Subcutaneous abdominal adipose tissue (tissue), 5 donors: ENCODE measurements at regions not wholly inside any gene's neighbourhood (a gene's known extent, or its start where the extent isn't known, plus 50 kb on each side); places are given as distances from the start of the nearest gene placed in this dataset.

Source experiments
- H3K27ac ChIP-seq: one replicate; pipeline ENCODE4 v1.7.0; 2013; ENCODE audit warnings: low read depth, mild to moderate bottlenecking, inconsistent platforms, low read length, moderate library complexity
- H3K27me3 ChIP-seq, 5 donors: one replicate each; pipeline ENCODE4 v1.7.0; 2013; ENCODE audit warnings: low read length in 5 of 5, inconsistent platforms in 1 of 5; ENCODE audit not compliant: control insufficient read depth in 5 of 5, insufficient read depth in 4 of 5
- H3K36me3 ChIP-seq, 5 donors: one replicate each; pipeline ENCODE4 v1.7.0; 2013; ENCODE audit warnings: low read length in 5 of 5; ENCODE audit not compliant: control insufficient read depth in 5 of 5, insufficient read depth in 5 of 5
- H3K4me1 ChIP-seq, 5 donors: one replicate each; pipeline ENCODE4 v1.7.0; 2013; ENCODE audit warnings: low read length in 5 of 5, mild to moderate bottlenecking in 3 of 5, moderate library complexity in 1 of 5; ENCODE audit not compliant: control insufficient read depth in 5 of 5, insufficient read depth in 5 of 5
- H3K4me3 ChIP-seq, 5 donors: one replicate each; pipeline ENCODE4 v1.7.0; 2013; ENCODE audit warnings: low read length in 5 of 5, low read depth in 1 of 5
- H3K9ac ChIP-seq, 5 donors: one replicate each; pipeline ENCODE4 v1.7.0; 2013; ENCODE audit warnings: low read length in 5 of 5, mild to moderate bottlenecking in 4 of 5, moderate library complexity in 3 of 5
- H3K9me3 ChIP-seq, 5 donors: one replicate each; pipeline ENCODE4 v1.7.0; 2013; ENCODE audit warnings: low read length in 5 of 5; ENCODE audit not compliant: control insufficient read depth in 5 of 5
- donor health status: healthy.
- donor health status: healthy.
- donor health status: healthy.
- donor health status: healthy.
- donor health status: healthy.

DNA sequence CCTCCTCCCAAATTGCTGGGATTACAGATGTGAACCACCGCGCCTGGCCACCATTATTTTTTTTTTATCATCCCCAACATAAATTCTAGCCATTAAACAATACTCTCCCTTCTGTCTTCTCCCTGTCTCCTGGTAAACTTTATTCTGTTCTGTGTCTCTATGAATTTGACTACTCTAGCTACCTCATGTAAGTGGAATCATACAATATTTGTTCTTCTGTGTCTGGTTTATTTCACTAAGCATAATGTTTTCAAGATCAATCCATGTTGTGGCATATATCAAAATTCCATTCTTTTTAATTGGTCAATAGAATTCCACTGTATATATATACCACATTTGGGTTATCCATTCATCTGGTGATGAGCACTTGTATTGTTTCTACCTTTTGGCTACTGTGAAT, 71.6 kb downstream of the MCFD2 start:
- no peaks in the 10 kb centered on the region for H3K27me3 ChIP-seq
- no peak overlapping the region for H3K4me3 ChIP-seq
- H3K9me3 ChIP-seq: no peaks in the 10 kb centered on the region
- no peak overlapping the region for H3K27ac ChIP-seq
- peaks cover 14 to 45% (median 32%) of the 10 kb centered on the region in 5 donors for H3K4me1 ChIP-seq
- H3K36me3 ChIP-seq: no peaks in the 10 kb centered on the region
- H3K9ac ChIP-seq: no peak overlapping the region

- no peaks in the 10 kb centered on the region for H3K36me3 ChIP-seq
- H3K9ac ChIP-seq: no peak overlapping the region
- peaks cover 10 to 37% (median 25%) of the 10 kb centered on the region in 5 donors for H3K4me1 ChIP-seq
- no peak overlapping the region for H3K4me3 ChIP-seq
- H3K9me3 ChIP-seq: no peaks in the 10 kb centered on the region
- H3K27ac ChIP-seq: no peak overlapping the region
- H3K27me3 ChIP-seq: no peaks in the 10 kb centered on the region
Observed at GRCh38 chr2:46843316-46843715, 72.3 kb downstream of the MCFD2 start.

GRCh38 chr2:46842876-46843275, 72.7 kb downstream of the MCFD2 start:
- Histone ChIP-seq H3K9ac (no peak overlapping the region), H3K27ac (no peak overlapping the region), H3K4me3 (no peak overlapping the region), H3K4me1 (peaks cover 9 to 33% (median 20%) of the 10 kb centered on the region in 5 donors), H3K27me3 (no peaks in the 10 kb centered on the region), H3K9me3 (no peaks in the 10 kb centered on the region), H3K36me3 (no peaks in the 10 kb centered on the region)

- Histone ChIP-seq H3K27ac (no peak overlapping the region), H3K36me3 (no peaks in the 10 kb centered on the region), H3K9ac (no peak overlapping the region), H3K27me3 (no peaks in the 10 kb centered on the region), H3K4me3 (no peak overlapping the region), H3K9me3 (no peaks in the 10 kb centered on the region), H3K4me1 (peaks cover 3 to 21% (median 8%) of the 10 kb centered on the region in 5 donors)
Observed at GRCh38 chr2:46841621-46842020, 74.0 kb downstream of the MCFD2 start.

GRCh38 chr2:46839045-46839444, 76.6 kb downstream of the MCFD2 start:
- Histone ChIP-seq H3K27ac (no peak overlapping the region), H3K9ac (no peak overlapping the region), H3K4me1 (peaks cover 0 to 10% (median 9%) of the 10 kb centered on the region in 5 donors), H3K36me3 (no peaks in the 10 kb centered on the region), H3K27me3 (no peaks in the 10 kb centered on the region), H3K4me3 (no peak overlapping the region), H3K9me3 (no peaks in the 10 kb centered on the region)

DNA sequence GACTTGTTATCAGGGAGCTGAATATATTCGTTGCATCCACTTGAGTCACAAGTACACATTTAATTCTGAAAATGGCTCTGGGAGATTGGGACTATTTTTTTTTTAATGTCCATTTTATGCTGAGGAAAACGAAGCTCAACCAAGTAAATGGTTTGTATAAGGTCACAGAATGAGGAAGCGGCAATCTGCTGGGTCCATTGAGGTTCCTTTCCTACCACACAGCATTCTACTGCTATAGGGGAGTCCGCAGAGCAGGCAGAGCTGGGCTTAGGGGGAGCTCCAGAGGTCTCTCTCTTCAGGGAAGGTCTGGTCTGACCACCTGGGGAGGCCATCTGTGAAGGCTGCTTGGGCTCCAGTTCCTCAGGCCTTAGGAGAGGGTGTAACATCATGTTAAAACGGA, 77.9 kb downstream of the MCFD2 start:
- Histone ChIP-seq H3K4me1 (peaks cover 0 to 10% (median 9%) of the 10 kb centered on the region in 5 donors), H3K36me3 (no peaks in the 10 kb centered on the region), H3K9me3 (no peaks in the 10 kb centered on the region), H3K27me3 (no peaks in the 10 kb centered on the region), H3K4me3 (no peak overlapping the region), H3K27ac (no peak overlapping the region), H3K9ac (no peak overlapping the region)

DNA sequence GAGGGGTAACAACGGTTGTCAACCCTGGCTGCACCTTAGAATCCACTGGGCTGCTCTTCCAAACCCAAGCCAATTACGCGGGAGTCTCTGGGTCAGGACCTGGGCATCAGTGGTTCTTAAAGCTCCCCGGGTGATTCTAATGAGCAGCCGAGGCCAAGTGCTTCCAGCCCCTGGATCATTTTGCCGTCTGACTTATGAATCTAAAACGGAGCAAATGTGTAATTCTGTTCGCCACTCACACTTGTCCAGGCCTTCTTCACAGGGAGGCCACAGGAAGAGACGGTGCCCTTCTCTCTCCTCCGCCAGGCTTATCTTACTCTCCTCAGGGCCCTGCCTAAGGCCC, 78.5 kb downstream of the MCFD2 start:
- Histone ChIP-seq H3K27ac (no peak overlapping the region), H3K9me3 (no peaks in the 10 kb centered on the region), H3K4me3 (no peak overlapping the region), H3K36me3 (no peaks in the 10 kb centered on the region), H3K4me1 (peaks cover 0 to 10% (median 8%) of the 10 kb centered on the region in 5 donors), H3K9ac (no peak overlapping the region), H3K27me3 (no peaks in the 10 kb centered on the region)

GRCh38 chr2:46836295-46837111, 79.1 kb downstream of the MCFD2 start:
- H3K4me3 ChIP-seq: no peak overlapping the region
- H3K27me3 ChIP-seq: no peaks in the 10 kb centered on the region
- H3K9me3 ChIP-seq: no peaks in the 10 kb centered on the region
- H3K36me3 ChIP-seq: no peaks in the 10 kb centered on the region
- no peak overlapping the region for H3K9ac ChIP-seq
- H3K4me1 ChIP-seq: peaks cover 0 to 13% (median 7%) of the 10 kb centered on the region in 5 donors
- H3K27ac ChIP-seq: no peak overlapping the region

DNA sequence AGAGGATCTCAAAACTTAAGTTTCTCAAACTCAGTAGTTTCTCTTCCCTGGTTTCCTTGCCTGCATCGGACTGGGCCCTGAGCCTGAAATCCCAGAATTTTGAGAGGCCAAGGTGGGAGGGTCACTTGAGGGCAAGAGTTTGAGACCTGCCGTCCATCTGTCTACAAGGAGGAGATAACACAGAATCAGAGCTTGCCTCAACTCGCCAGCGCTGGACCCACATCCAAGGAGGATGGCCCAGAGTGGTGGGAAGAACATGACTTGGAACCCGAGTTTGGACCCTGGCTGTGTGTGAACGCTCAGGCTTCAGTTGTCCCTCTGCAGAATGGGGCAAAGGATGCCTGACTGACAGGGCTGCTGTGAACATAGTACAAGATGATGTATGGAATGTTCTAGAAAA, 80.1 kb downstream of the MCFD2 start:
- peaks cover 0 to 21% (median 15%) of the 10 kb centered on the region in 5 donors for H3K4me1 ChIP-seq
- no peak overlapping the region for H3K9ac ChIP-seq
- peaks cover 0 to under 1% (median 0%) of the 10 kb centered on the region in 5 donors for H3K9me3 ChIP-seq
- H3K36me3 ChIP-seq: no peaks in the 10 kb centered on the region
- H3K4me3 ChIP-seq: no peak overlapping the region
- H3K27me3 ChIP-seq: no peaks in the 10 kb centered on the region
- H3K27ac ChIP-seq: no peak overlapping the region

DNA sequence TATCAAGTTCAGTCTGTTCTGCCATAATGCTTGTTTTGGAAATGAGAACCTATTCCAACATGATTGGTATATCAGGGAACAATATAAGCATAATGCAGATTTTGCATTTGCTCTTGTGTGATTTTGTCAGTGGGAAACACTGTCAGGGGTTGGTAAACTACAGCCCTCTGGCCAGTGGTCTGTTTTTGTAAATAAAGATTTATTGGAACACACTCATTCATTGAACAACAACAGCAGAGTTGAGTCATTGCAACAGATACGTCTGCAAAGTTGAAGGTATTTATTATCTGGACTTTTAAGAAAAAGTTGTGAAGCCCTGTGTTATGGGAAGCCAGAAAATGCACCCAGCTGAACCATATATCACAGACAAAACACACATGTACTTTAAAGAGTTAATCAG, 83.1 kb downstream of the MCFD2 start:
- no peaks in the 10 kb centered on the region for H3K27me3 ChIP-seq
- H3K4me3 ChIP-seq: no peak overlapping the region
- H3K4me1 ChIP-seq: peaks cover 0 to 21% (median 15%) of the 10 kb centered on the region in 5 donors
- H3K9me3 ChIP-seq: peaks cover 0 to 5% (median 4%) of the 10 kb centered on the region in 5 donors
- no peak overlapping the region for H3K9ac ChIP-seq
- H3K36me3 ChIP-seq: no peaks in the 10 kb centered on the region
- no peak overlapping the region for H3K27ac ChIP-seq
